ENCODE measurements at regions not wholly inside any gene's neighbourhood (a gene's known extent, or its start where the extent isn't known, plus 50 kb on each side); places are given as distances from the start of the nearest gene placed in this dataset.

- Histone ChIP-seq H3K27me3 (ENCODE audit: control insufficient read depth, insufficient read depth, low read length) (no peaks in the 10 kb centered on the region), H3K36me3 (ENCODE audit: control insufficient read depth, insufficient read depth, low read length) (no peaks in the 10 kb centered on the region), H3K4me3 (replicated peaks in 1 of 4; ENCODE audit: control extremely low read depth in 1 of 4, insufficient read depth in 1 of 4, low read depth in 3 of 4, low read length in 4 of 4) (no peak overlapping the region), H3K9ac (ENCODE audit: insufficient read depth, low read length) (no peak overlapping the region), H3K4me1 (ENCODE audit: control insufficient read depth, extremely low read depth, insufficient read depth, low read length) (no peaks in the 10 kb centered on the region), H3K27ac (ENCODE audit: insufficient read depth, low read length) (no peak overlapping the region), H2AFZ (ENCODE audit: low read length) (no peak overlapping the region), H3K79me2 (ENCODE audit: control insufficient read depth, insufficient read depth, low read length) (no peaks in the 10 kb centered on the region), H4K20me1 (ENCODE audit: control insufficient read depth, extremely low read depth, insufficient read depth, low read length) (no peaks in the 10 kb centered on the region), H3K4me2 (ENCODE audit: extremely low read depth, insufficient read depth, low read length) (no peak overlapping the region), H3K9me3 (ENCODE audit: control insufficient read depth, insufficient read depth, low read depth, low read length) (no peaks in the 10 kb centered on the region)
- no peak for TF ChIP-seq EZH2 (IDR thresholded peaks at IDR 0.05; ENCODE audit: low read length, missing control alignments)
- TF ChIP-seq CTCF (conservative IDR thresholded peaks at IDR 0.05 in 1 of 2, IDR thresholded peaks at IDR 0.05 in 1 of 2; ENCODE audit: low read depth in 1 of 2, low read length in 2 of 2) = no peak
- DNase-seq (ENCODE audit: low read depth in 2 of 2) = no peak
Observed at GRCh38 chr1:5586629-5587028, 405.6 kb downstream of the NPHP4 start.

GRCh38 chr1:5585256-5585655, 407.0 kb downstream of the NPHP4 start:
- no peaks in the 10 kb centered on the region for H3K27me3 ChIP-seq (ENCODE audit: control insufficient read depth, insufficient read depth, low read length)
- no peak for DNase-seq (ENCODE audit: low read depth in 2 of 2)
- TF ChIP-seq EZH2 (IDR thresholded peaks at IDR 0.05; ENCODE audit: low read length, missing control alignments) (no peak), CTCF (conservative IDR thresholded peaks at IDR 0.05 in 1 of 2, IDR thresholded peaks at IDR 0.05 in 1 of 2; ENCODE audit: low read depth in 1 of 2, low read length in 2 of 2) (no peak)
- H3K27ac ChIP-seq (ENCODE audit: insufficient read depth, low read length) = no peak overlapping the region
- H3K9me3 ChIP-seq (ENCODE audit: control insufficient read depth, insufficient read depth, low read depth, low read length) = no peaks in the 10 kb centered on the region
- H3K4me3 ChIP-seq (replicated peaks in 1 of 4; ENCODE audit: control extremely low read depth in 1 of 4, insufficient read depth in 1 of 4, low read depth in 3 of 4, low read length in 4 of 4) = no peak overlapping the region
- H3K9ac ChIP-seq (ENCODE audit: insufficient read depth, low read length) = no peak overlapping the region
- no peak overlapping the region for H2AFZ ChIP-seq (ENCODE audit: low read length)
- H4K20me1 ChIP-seq (ENCODE audit: control insufficient read depth, extremely low read depth, insufficient read depth, low read length) = no peaks in the 10 kb centered on the region
- no peak overlapping the region for H3K4me2 ChIP-seq (ENCODE audit: extremely low read depth, insufficient read depth, low read length)
- H3K36me3 ChIP-seq (ENCODE audit: control insufficient read depth, insufficient read depth, low read length) = no peaks in the 10 kb centered on the region
- H3K4me1 ChIP-seq (ENCODE audit: control insufficient read depth, extremely low read depth, insufficient read depth, low read length) = no peaks in the 10 kb centered on the region
- H3K79me2 ChIP-seq (ENCODE audit: control insufficient read depth, insufficient read depth, low read length) = no peaks in the 10 kb centered on the region

GRCh38 chr1:5580926-5581325, 411.3 kb downstream of the NPHP4 start:
- Histone ChIP-seq H3K4me1 (ENCODE audit: control insufficient read depth, extremely low read depth, insufficient read depth, low read length) (no peaks in the 10 kb centered on the region), H3K9me3 (ENCODE audit: control insufficient read depth, insufficient read depth, low read depth, low read length) (no peaks in the 10 kb centered on the region), H3K9ac (ENCODE audit: insufficient read depth, low read length) (no peak overlapping the region), H2AFZ (ENCODE audit: low read length) (no peak overlapping the region), H4K20me1 (ENCODE audit: control insufficient read depth, extremely low read depth, insufficient read depth, low read length) (no peaks in the 10 kb centered on the region), H3K79me2 (ENCODE audit: control insufficient read depth, insufficient read depth, low read length) (no peaks in the 10 kb centered on the region), H3K27me3 (ENCODE audit: control insufficient read depth, insufficient read depth, low read length) (no peaks in the 10 kb centered on the region), H3K36me3 (ENCODE audit: control insufficient read depth, insufficient read depth, low read length) (no peaks in the 10 kb centered on the region), H3K27ac (ENCODE audit: insufficient read depth, low read length) (no peak overlapping the region), H3K4me3 (replicated peaks in 1 of 4; ENCODE audit: control extremely low read depth in 1 of 4, insufficient read depth in 1 of 4, low read depth in 3 of 4, low read length in 4 of 4) (no peak overlapping the region), H3K4me2 (ENCODE audit: extremely low read depth, insufficient read depth, low read length) (no peak overlapping the region)
- no peak for DNase-seq (ENCODE audit: low read depth in 2 of 2)
- TF ChIP-seq EZH2 (IDR thresholded peaks at IDR 0.05; ENCODE audit: low read length, missing control alignments) (no peak), CTCF (conservative IDR thresholded peaks at IDR 0.05 in 1 of 2, IDR thresholded peaks at IDR 0.05 in 1 of 2; ENCODE audit: low read depth in 1 of 2, low read length in 2 of 2) (no peak)

All from fibroblast of lung (primary cell).